ENCODE measurements at regions not wholly inside any gene's neighbourhood (a gene's known extent, or its start where the extent isn't known, plus 50 kb on each side); places are given as distances from the start of the nearest gene placed in this dataset.

GRCh38 chr3:5505163-5505562 lies 317.7 kb downstream of the EDEM1 start:
- TF ChIP-seq CTCF (IDR thresholded peaks at IDR 0.05 in 8 of 11, conservative IDR thresholded peaks at IDR 0.05 in 3 of 11) (no peak), POLR2A (IDR thresholded peaks at IDR 0.05) (no peak), POLR2AphosphoS5 (IDR thresholded peaks at IDR 0.05) (no peak)

All from spleen (tissue), 7 donors.